NCI-H510A treated with DMSO at 0.1 percent for 48 hours (cell line): ENCODE measurements at regions not wholly inside any gene's neighbourhood (a gene's known extent, or its start where the extent isn't known, plus 50 kb on each side); places are given as distances from the start of the nearest gene placed in this dataset.
A peak's percentile ranks its signal among the peaks of the same experiment; 100 is the strongest.

ENCODE experiments used
- DNase-seq: peaks from one replicate; lab custom pipeline; 2025; lab: John Stamatoyannopoulos, UW

GRCh38 chr11:112465433-112466024, 204.9 kb upstream of the PLET1 start:
- DNase-seq = no peak

DNA sequence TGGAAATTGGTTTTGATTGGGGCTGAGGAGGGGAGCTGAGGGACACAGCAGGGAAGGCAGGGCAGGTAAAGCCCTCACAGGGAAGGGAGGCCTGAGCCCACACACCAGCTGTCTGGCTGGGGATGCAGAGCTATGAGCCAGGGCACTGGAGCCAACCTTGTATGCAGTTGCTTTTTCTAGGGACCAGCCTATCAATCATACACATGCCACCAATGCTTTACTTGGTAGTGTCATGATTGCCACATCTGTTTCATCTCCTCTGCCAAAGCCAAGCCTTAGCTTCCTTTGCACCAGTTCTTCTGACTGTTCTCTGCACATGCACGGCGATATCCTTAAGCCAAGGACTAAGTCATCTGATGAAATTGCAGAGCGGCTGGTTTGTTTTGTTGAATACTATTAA, 207.1 kb upstream of the PLET1 start:
- no peak for DNase-seq

GRCh38 chr11:112469376-112469775, 208.7 kb upstream of the PLET1 start:
- DNase-seq = no peak

GRCh38 chr11:112470355-112470754, 209.7 kb upstream of the PLET1 start:
- DNase-seq = no peak

GRCh38 chr11:112471731-112472130, 211.1 kb upstream of the PLET1 start:
- DNase-seq = no peak

- no peak for DNase-seq
Observed at GRCh38 chr11:112477152-112477551, 216.5 kb upstream of the PLET1 start.

DNA sequence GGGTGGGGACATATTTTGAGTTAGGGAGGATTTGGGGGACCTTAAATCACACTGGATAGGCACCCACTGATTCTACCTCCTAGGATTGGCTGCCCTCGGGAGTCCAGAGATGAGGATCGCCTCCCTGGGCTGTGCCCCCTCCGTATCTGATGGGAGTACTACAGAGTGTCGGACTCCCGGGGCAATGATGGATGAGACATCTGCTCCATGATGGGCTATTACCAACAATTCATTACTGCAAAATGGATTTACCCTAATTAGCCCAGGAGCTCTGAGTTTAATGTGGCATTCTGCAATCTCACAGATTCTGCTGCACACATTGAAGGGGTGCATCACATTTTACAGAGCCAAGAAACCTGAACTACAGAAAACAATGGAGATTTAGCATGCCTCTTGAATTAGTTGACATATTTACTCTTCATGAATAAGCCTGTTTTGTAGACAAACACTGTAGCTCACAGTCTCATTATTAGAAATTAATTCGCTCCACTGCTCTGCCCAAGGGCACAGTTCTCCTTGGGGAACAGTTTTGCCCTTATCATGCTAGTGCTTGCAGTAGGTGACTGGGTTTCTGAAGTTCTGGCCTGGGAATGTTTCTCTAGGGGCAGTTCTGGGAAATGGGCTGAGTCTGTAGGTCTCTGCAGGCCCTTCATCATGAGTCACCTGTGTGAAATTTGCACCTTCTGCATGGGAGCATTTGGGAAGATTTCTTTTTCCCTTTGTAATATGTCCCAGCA, 217.1 kb upstream of the PLET1 start:
- no peak for DNase-seq

- no peak for DNase-seq
Observed at GRCh38 chr11:112478806-112479205, 218.1 kb upstream of the PLET1 start.

DNA sequence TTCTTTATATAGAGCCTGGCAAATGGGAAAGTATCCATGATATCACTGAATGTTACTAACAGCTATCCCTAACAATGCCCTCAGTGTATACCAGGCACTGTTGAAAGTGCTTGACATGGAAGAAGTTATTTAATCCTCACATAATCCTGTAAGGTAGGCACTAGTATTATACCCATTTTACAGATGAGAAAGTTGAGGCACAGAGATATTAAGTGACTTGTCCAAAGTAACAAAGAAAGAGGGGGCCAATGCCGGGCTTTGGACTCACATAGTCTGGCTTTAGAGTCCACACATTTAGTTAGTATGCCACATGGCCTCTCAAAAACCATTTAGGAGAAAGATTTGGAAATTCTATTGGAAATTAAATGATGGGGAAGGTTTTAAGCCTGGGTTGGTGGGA, 220.8 kb upstream of the PLET1 start:
- DNase-seq = no peak

DNA sequence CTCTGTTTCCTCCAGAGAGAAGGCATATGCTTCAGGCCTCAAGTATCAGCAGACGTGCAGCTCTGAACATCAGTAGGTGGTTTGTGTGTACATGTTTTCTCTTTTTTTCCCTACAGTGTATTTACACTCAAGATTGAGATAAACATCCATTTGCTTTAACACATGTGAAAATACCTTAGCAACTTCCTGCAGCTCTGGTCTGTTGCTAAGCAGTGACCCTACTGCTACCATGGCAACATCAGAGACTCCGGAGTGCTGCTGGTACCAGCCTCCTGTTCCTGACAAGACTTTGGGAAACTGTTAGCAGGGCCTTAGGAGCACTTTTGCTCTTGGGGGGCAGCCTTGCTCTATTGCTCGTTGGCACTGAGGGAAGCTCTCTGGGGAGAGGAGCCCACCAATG, 221.2 kb upstream of the PLET1 start:
- DNase-seq = no peak

DNA sequence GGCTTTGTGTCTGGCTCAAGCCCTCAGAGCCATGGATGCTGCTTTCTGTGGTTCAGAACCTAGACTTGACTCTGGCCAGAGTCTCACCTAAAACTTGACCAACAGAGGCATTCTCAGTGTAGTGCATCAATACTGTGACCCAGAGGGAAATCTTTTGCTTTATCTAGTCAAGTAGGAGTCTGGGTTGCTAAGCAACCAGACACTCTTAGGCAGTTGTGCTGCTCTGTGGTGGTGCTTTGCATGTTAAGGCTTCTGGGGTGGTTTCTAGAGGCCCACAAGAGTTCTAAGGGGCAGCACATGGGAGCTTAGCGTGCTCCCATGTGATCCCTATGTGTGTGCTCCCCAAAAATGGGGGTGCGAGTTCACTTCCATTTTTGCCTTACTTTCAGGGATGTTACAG, 224.6 kb upstream of the PLET1 start:
- DNase-seq = no peak

DNA sequence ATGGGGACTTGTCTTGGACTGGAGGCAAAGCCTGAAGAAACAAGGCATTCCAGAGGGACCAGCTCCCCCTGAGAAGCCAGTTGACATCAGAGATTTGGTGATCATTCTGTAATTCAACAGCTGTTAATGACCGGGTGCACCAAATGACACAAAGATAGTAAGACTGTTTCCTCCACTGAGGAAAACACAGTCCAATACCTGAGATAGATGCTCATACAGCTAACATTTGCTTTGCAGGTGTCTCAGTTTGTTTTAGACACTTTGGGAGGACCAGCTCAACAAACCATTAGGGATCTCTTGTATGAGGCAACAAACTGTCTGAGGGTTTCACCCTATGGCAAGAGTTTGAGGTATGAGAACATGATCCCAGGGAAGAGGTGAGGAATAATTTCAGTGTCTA, 237.2 kb upstream of the PLET1 start:
- no peak for DNase-seq

GRCh38 chr11:112498701-112499100, 238.0 kb upstream of the PLET1 start:
- DNase-seq = no peak

DNA sequence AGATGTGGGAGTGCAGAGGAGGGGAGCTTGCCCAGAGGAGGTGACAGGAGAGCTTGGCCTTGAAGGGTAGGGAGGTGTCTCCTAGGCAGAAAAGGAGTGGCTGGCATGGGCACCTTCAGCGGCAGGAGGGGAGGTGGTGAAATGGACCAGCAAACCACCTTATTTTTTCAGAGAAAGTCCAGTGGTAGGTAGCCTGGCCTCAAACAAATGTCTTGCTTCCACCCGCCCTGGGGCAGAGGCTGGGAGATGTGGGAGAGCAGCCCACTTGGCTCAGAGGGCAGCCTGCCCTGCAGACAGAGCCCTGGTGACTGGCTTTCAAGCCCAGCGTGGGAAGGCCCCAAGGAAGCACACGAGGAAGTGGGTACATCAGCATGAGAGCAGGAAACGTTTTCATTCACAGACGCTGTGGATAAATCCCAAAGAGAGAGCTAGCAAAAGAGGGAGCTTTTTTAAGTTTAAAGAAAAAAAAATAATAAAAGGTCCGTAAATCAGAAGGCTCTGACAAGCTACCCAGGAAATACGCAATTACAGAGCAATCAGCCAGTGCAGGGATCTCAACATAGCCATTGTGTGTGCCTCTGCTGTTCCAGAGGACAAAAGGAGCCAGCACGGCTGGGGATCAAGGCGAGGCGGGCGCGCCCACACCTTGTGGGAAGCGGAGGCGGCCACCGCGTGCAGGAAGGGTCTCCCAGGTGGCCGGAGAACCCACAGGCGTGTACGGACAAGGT, 238.7 kb upstream of the PLET1 start:
- DNase-seq = no peak

DNA sequence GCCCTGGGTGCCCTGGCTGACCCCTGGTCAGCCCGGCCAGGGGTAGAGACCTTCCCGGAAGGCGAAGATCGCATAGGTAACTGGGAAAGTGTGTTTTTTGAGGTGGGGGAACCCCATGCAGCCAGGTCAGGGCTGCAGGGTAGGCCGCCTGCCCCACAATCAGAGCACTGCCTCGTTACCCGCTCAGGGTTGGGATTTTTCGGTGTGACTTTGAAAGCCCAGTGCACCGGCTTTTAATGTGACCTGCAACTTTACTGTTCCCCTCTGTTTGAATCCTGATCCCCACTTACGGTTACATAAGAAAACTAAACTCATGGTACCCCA, 239.2 kb upstream of the PLET1 start:
- no peak for DNase-seq

- no peak for DNase-seq
Observed at GRCh38 chr11:112503410-112503809, 242.8 kb upstream of the PLET1 start.

GRCh38 chr11:112504056-112504455, 243.4 kb upstream of the PLET1 start:
- DNase-seq = no peak

DNA sequence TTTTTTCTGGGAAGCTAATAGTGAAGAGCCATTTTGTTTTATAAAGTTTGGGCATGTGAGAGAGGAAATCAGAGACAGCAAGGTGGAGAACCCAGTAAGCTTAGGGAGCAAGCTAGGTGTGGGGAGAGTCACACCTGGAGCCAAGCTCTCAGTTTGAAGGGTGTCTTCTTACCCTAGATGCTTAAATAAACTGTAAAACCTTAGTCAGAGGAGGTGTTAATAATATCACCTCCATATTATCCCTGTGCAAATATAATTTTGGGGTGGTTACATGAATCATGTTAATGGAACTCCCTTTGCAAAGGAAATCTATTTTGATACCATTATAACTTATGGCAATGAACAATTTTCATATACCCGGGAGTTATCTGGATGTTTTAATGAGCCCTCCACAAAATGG, 246.2 kb upstream of the PLET1 start:
- DNase-seq = no peak

DNA sequence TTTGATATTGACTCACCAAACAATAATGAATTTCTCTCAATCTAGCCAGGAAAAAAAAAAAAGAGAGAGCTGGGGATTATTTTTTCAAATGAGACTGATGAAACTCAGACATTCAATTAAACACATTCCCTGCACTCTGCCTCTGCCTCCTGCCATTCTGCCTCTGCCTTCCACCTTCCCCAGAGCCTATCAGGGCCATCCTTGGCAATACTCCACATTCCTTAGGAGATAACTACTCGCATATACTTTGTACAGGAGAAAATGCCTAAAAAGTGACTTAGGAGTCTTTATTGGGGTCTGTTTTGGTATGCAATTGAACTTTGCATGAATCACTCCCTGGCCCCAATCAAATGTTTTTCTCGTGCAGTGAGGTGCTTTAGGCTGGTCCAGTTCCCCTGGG, 246.6 kb upstream of the PLET1 start:
- no peak for DNase-seq

- no peak for DNase-seq
Observed at GRCh38 chr11:112508750-112509149, 248.1 kb upstream of the PLET1 start.

DNA sequence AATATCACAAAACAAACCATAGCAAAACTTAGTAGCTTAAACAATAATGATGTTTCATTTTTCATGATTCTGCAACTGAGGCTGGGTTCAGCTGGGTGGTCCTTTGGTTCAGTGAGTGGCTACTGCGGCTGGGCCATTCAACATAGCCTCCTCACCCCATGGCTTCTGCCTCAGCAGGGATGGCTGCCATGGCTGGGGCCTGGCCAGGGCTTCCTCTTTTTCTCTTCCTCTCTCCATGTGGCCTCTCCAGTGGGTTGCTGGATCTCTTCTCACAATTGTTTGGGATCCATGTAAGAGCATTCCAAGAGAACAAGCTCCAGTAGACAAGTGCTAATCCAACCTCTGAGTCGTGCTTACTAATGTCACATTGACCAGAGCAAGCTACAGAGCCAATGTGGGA, 248.6 kb upstream of the PLET1 start:
- no peak for DNase-seq

DNA sequence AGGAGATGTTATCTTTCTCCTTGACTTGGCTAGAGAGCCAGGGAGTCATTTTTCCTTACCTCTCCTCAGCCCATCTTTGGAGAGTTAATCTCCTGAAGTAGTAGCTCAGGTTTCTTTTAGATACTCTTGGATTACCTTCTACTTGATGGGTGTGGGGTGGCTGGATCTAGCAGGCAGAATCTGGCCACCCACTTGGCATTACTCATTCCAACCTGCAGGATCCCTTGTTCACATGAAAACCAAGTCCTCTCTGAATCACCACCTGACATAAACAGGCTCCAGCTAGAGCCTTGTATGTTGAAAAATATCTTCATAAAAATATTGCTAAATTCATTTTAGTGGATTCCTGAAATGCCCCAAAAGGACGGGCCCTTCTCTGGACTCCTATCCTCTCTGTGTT, 250.6 kb upstream of the PLET1 start:
- no peak for DNase-seq

- DNase-seq = no peak
Observed at GRCh38 chr11:112511911-112512310, 251.3 kb upstream of the PLET1 start.

GRCh38 chr11:112513417-112513816, 252.8 kb upstream of the PLET1 start:
- peak; percentile 3 for DNase-seq
